ENCODE measurements at regions not wholly inside any gene's neighbourhood (a gene's known extent, or its start where the extent isn't known, plus 50 kb on each side); places are given as distances from the start of the nearest gene placed in this dataset.

DNA sequence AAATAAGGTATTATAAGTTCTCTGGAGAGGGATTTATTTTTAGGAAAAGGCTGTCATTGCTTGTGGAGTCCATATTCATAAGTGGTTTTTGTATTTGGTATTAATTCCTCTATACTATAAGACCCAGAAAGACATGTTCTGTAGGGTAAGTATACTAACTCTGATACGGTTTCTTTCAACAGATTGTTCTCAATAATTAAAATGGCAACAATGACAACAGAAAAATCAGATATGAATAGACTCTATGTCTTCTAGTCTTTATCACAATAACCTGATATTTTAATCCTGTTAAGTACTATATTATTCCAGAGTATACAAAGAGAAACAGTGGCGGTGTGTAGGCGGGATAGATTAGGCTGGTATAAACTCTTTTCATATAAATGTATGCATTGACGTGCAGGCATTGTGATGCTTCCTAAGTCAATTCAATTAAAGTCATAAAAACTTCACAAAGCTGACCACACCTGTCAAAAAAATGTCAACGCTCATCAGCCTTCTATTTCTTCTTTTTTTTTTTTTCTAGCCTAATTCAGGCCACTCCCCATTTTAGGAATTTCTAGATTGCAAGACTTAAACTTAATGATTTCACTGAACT is 150.4 kb downstream of the TRIML1 start:
- Histone ChIP-seq H3K9me3 (no peaks in the 10 kb centered on the region), H3K36me3 (no peaks in the 10 kb centered on the region), H3K4me1 (no peaks in the 10 kb centered on the region), H3K4me3 (ENCODE audit: low read depth, low read length) (no peak overlapping the region), H3K27me3 (no peaks in the 10 kb centered on the region)
- TF ChIP-seq, protein P1, sequence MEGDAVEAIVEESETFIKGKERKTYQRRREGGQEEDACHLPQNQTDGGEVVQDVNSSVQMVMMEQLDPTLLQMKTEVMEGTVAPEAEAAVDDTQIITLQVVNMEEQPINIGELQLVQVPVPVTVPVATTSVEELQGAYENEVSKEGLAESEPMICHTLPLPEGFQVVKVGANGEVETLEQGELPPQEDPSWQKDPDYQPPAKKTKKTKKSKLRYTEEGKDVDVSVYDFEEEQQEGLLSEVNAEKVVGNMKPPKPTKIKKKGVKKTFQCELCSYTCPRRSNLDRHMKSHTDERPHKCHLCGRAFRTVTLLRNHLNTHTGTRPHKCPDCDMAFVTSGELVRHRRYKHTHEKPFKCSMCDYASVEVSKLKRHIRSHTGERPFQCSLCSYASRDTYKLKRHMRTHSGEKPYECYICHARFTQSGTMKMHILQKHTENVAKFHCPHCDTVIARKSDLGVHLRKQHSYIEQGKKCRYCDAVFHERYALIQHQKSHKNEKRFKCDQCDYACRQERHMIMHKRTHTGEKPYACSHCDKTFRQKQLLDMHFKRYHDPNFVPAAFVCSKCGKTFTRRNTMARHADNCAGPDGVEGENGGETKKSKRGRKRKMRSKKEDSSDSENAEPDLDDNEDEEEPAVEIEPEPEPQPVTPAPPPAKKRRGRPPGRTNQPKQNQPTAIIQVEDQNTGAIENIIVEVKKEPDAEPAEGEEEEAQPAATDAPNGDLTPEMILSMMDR (IDR thresholded peaks at IDR 0.05; ENCODE audit: low read depth, low read length), result no peak
- no peak for DNase-seq

DNA sequence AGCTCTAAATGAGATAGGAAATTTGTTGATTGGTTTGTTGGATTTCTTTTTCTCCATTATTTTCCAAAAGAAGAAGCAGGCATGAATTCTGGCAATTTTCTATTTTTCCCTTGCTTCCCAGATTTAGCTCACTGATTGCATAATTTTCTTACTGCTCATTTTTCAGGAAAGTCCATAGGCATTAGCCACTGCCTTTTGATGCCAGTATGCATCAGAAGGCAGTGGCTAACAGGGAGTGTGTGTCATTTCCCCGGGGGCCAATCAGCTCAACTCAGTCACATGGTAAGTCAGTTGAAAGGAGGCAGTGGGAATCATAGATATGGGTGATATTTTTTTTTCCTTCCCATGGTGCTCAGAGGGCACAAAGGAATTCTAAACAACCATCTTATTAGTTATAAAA is 156.7 kb downstream of the TRIML1 start:
- no peaks in the 10 kb centered on the region for H3K27me3 ChIP-seq
- H3K36me3 ChIP-seq, result no peaks in the 10 kb centered on the region
- no peak for DNase-seq
- no peak overlapping the region for H3K4me3 ChIP-seq (ENCODE audit: low read depth, low read length)
- no peaks in the 10 kb centered on the region for H3K9me3 ChIP-seq
- TF ChIP-seq, protein P1 (IDR thresholded peaks at IDR 0.05; ENCODE audit: low read depth, low read length), result no peak
- no peaks in the 10 kb centered on the region for H3K4me1 ChIP-seq

DNA sequence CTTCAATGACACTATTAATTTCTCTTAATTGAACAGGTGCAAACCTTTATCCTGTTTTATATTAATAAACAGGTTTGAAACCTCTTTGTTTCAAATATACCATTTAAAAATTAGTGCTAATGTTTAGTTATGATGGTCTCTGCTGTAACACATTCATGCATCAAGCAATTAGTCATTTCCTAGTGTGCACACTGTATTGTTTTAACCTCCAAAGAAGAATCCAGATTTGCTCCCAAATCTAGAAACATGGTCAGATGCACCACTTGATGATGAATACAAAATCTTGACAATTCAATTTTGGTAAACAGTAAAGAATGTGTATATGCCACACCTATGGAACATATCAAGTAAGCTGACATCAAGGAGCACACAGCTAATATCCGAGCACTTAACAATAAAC is 157.1 kb downstream of the TRIML1 start:
- Histone ChIP-seq H3K4me3 (ENCODE audit: low read depth, low read length) (no peak overlapping the region), H3K27me3 (no peaks in the 10 kb centered on the region), H3K4me1 (no peaks in the 10 kb centered on the region), H3K36me3 (no peaks in the 10 kb centered on the region), H3K9me3 (no peaks in the 10 kb centered on the region)
- TF ChIP-seq, protein P1 (IDR thresholded peaks at IDR 0.05; ENCODE audit: low read depth, low read length), result no peak
- no peak for DNase-seq

DNA sequence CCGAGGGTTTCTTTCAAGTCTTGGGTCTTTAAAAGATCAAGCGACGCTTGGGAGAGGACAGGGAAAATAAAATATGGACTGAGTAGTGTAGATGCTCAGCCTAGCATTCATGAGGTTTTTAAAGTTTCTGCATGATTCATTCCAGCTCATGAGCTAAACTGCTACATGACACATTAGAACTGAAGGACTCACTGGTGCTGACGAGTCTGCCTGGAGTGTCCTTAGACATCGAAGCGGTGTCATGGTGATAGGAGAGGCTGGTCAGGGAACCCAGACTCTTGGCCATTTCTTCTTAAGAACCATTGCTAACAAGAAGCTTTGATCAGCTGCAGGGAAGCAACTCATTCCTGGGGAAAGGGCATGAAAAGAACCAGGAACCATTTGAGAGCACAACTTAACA is 158.6 kb downstream of the TRIML1 start:
- H3K9me3 ChIP-seq, result no peaks in the 10 kb centered on the region
- H3K4me1 ChIP-seq, result no peaks in the 10 kb centered on the region
- H3K4me3 ChIP-seq (ENCODE audit: low read depth, low read length), result no peak overlapping the region
- H3K36me3 ChIP-seq, result no peaks in the 10 kb centered on the region
- TF ChIP-seq, protein P1 (IDR thresholded peaks at IDR 0.05; ENCODE audit: low read depth, low read length), result no peak
- no peak for DNase-seq
- no peaks in the 10 kb centered on the region for H3K27me3 ChIP-seq

DNA sequence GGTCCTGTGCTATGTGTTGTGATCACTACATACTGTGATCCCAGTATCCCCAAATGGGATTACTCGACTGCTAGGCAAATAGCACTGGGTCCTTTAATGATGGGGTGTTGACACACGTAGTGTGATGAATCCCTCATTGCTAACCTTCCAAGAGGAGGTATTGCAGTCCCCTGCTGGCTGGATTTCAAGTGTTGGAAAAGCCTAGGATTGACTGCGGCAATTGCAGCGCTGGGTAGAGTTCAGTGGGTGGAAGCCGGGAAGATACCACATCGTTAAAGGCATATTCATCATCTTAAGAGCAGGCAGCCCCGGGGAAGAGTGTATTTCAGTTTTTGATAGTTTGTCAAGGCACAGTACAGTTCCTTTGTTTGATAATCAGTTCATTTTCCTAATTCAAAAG is 159.9 kb downstream of the TRIML1 start:
- TF ChIP-seq, protein P1 (IDR thresholded peaks at IDR 0.05; ENCODE audit: low read depth, low read length), result no peak
- H3K27me3 ChIP-seq, result no peaks in the 10 kb centered on the region
- H3K36me3 ChIP-seq, result no peaks in the 10 kb centered on the region
- H3K4me3 ChIP-seq (ENCODE audit: low read depth, low read length), result no peak overlapping the region
- H3K4me1 ChIP-seq, result no peaks in the 10 kb centered on the region
- DNase-seq, result no peak
- no peaks in the 10 kb centered on the region for H3K9me3 ChIP-seq

GRCh38 chr4:188300385-188300784 is 161.1 kb downstream of the TRIML1 start:
- no peaks in the 10 kb centered on the region for H3K4me1 ChIP-seq
- no peak for DNase-seq
- no peaks in the 10 kb centered on the region for H3K9me3 ChIP-seq
- H3K36me3 ChIP-seq, result no peaks in the 10 kb centered on the region
- H3K4me3 ChIP-seq (ENCODE audit: low read depth, low read length), result no peak overlapping the region
- TF ChIP-seq, protein P1 (IDR thresholded peaks at IDR 0.05; ENCODE audit: low read depth, low read length), result no peak
- no peaks in the 10 kb centered on the region for H3K27me3 ChIP-seq
